Sigmoid colon (tissue), 4 donors: ENCODE measurements at regions not wholly inside any gene's neighbourhood (a gene's known extent, or its start where the extent isn't known, plus 50 kb on each side); places are given as distances from the start of the nearest gene placed in this dataset.

Experiments used
- EP300 ChIP-seq, 4 donors: sonication (generic); formaldehyde crosslinking; IDR thresholded peaks; one replicate each; pipeline ENCODE4 v1.6.1; 2017; ENCODE audit warnings: antibody characterized with exemption in 4 of 4
- POLR2A ChIP-seq, 2 donors: fragments of 450-650 bp; IDR thresholded peaks; one replicate each; pipeline ENCODE4 v1.6.1; 2016; ENCODE audit warnings: antibody characterized with exemption in 2 of 2, mild to moderate bottlenecking in 2 of 2, moderate library complexity in 2 of 2
- POLR2AphosphoS5 ChIP-seq, 4 donors: sonication (generic); formaldehyde crosslinking; IDR thresholded peaks; one replicate each; pipeline ENCODE4 v1.6.1; 2017; ENCODE audit warnings: antibody characterized with exemption in 4 of 4
- TF ChIP-seq, protein P1 (sequence below), 4 experiments: fragments of 450-650 bp in 3 of 4; fragments of 200-600 bp in 1 of 4; IDR thresholded peaks; one replicate each; pipeline ENCODE4 v1.5.1; 2016 to 2019; ENCODE audit warnings: antibody characterized with exemption in 4 of 4, mild to moderate bottlenecking in 3 of 4, moderate library complexity in 2 of 4

DNA sequence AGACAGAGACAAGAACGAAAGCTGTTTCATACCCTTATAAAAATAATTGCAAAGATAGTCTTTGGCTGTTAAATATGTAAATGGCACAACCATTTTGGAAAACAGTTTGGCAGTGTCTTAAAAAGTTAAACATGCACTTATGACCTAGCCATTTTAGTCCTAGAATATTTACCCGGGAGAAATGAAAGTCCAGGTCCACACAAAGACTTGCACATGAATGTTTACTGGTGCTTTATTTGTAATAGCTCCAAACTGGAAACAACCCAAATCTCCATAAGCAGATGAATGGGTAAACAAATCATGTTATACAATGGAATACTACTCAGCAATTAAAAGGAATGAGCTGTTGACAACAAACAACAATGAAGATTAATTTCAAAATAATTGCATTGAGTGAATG, 380.4 kb downstream of the ETNK1 start:
- TF ChIP-seq, protein P1, sequence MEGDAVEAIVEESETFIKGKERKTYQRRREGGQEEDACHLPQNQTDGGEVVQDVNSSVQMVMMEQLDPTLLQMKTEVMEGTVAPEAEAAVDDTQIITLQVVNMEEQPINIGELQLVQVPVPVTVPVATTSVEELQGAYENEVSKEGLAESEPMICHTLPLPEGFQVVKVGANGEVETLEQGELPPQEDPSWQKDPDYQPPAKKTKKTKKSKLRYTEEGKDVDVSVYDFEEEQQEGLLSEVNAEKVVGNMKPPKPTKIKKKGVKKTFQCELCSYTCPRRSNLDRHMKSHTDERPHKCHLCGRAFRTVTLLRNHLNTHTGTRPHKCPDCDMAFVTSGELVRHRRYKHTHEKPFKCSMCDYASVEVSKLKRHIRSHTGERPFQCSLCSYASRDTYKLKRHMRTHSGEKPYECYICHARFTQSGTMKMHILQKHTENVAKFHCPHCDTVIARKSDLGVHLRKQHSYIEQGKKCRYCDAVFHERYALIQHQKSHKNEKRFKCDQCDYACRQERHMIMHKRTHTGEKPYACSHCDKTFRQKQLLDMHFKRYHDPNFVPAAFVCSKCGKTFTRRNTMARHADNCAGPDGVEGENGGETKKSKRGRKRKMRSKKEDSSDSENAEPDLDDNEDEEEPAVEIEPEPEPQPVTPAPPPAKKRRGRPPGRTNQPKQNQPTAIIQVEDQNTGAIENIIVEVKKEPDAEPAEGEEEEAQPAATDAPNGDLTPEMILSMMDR (IDR thresholded peaks at IDR 0.05) = no peak
- TF ChIP-seq EP300 (IDR thresholded peaks at IDR 0.05) = no peak
- TF ChIP-seq POLR2A (IDR thresholded peaks at IDR 0.05) = no peak
- no peak for TF ChIP-seq POLR2AphosphoS5 (IDR thresholded peaks at IDR 0.05)
